GM23248 (cell line): ENCODE measurements at regions not wholly inside any gene's neighbourhood (a gene's known extent, or its start where the extent isn't known, plus 50 kb on each side); places are given as distances from the start of the nearest gene placed in this dataset.

Source experiments
- DNase-seq: peaks from one replicate; pipeline ENCODE4 v3.0.0-alpha.2; 2015
- H2AFZ ChIP-seq: fragments of 200-600 bp; sonication (generic); 2 replicates; pipeline ENCODE4 v1.6.1; 2016; ENCODE audit warnings: antibody characterized with exemption
- H3F3A ChIP-seq: fragments of 200-600 bp; sonication (generic); 2 replicates; pipeline ENCODE4 v1.6.1; 2016; ENCODE audit warnings: mild to moderate bottlenecking, antibody characterized with exemption, mixed run types; ENCODE audit not compliant: insufficient read depth
- H3K27ac ChIP-seq: fragments of 200-600 bp; sonication (generic); 2 replicates; pipeline ENCODE4 v1.5.1; 2016; ENCODE audit warnings: mild to moderate bottlenecking
- H3K27me3 ChIP-seq: fragments of 200-600 bp; sonication (generic); replicated peaks from 2 replicates; pipeline ENCODE4 v1.6.1; 2016; ENCODE audit warnings: mild to moderate bottlenecking; ENCODE audit not compliant: insufficient read depth
- H3K36me3 ChIP-seq: fragments of 200-600 bp; sonication (generic); 2 replicates; pipeline ENCODE4 v1.6.1; 2016; ENCODE audit warnings: low read depth, mild to moderate bottlenecking
- H3K4me1 ChIP-seq: fragments of 200-600 bp; sonication (generic); 2 replicates; pipeline ENCODE4 v1.6.1; 2016; ENCODE audit warnings: mild to moderate bottlenecking; ENCODE audit not compliant: insufficient read depth
- H3K4me2 ChIP-seq: fragments of 200-600 bp; sonication (generic); one replicate; pipeline ENCODE4 v1.6.1; 2016; ENCODE audit warnings: mild to moderate bottlenecking; ENCODE audit not compliant: unreplicated experiment
- H3K4me3 ChIP-seq: fragments of 200-600 bp; sonication (generic); 2 replicates; pipeline ENCODE4 v1.5.1; 2016; ENCODE audit warnings: mild to moderate bottlenecking
- H3K79me2 ChIP-seq: fragments of 200-600 bp; sonication (generic); 2 replicates; pipeline ENCODE4 v1.6.1; 2016; ENCODE audit warnings: mild to moderate bottlenecking; ENCODE audit not compliant: insufficient read depth
- H3K9ac ChIP-seq: fragments of 200-600 bp; sonication (generic); 2 replicates; pipeline ENCODE4 v1.6.1; 2016; ENCODE audit warnings: mild to moderate bottlenecking
- H3K9me2 ChIP-seq: fragments of 200-600 bp; sonication (generic); 2 replicates; pipeline ENCODE4 v1.6.1; 2016; ENCODE audit warnings: mixed run types, mild to moderate bottlenecking, moderate library complexity; ENCODE audit not compliant: insufficient read depth
- H3K9me3 ChIP-seq: fragments of 200-600 bp; sonication (generic); one replicate; pipeline ENCODE4 v1.6.1; 2017; ENCODE audit warnings: low read depth
- H4K20me1 ChIP-seq: fragments of 200-600 bp; sonication (generic); 2 replicates; pipeline ENCODE4 v1.6.0; 2016; ENCODE audit not compliant: insufficient read depth
- EZH2 ChIP-seq: fragments of 200-600 bp; sonication (generic); IDR thresholded peaks from 2 replicates; pipeline ENCODE4 v1.6.1; 2018; ENCODE audit warnings: antibody characterized with exemption, mild to moderate bottlenecking; ENCODE audit not compliant: insufficient read depth, poor library complexity, severe bottlenecking
- EZH2phosphoT487 ChIP-seq: fragments of 200-600 bp; sonication (generic); IDR thresholded peaks from 2 replicates; pipeline ENCODE4 v1.6.1; 2018; ENCODE audit warnings: antibody characterized with exemption, moderate library complexity, mild to moderate bottlenecking, low read depth; ENCODE audit not compliant: insufficient read depth
- WGBS, 2 experiments: methylation state at CpG; one replicate each; pipeline ENCODE4 v1.1.6; 2015 to 2017; ENCODE audit warnings: low lambda C conversion rate in 2 of 2, low coverage in 1 of 2; ENCODE audit errors: missing lambda C conversion rate in 2 of 2; 5-methylcytosine and 5-hydroxymethylcytosine counted together
- in situ Hi-C: fragments of 300-500 bp; cut with MboI; formaldehyde crosslinking; loops from 2 replicates; pipeline ENCODE4 v1.15.0; 2020

GRCh38 chr11:79705648-79706047, 264.8 kb upstream of the TENM4 start:
- TF ChIP-seq EZH2, result no peak
- TF ChIP-seq EZH2phosphoT487, result no peak
- Histone ChIP-seq H3K9me3 (peaks cover 3% of the 10 kb centered on the region), H3F3A (no peaks in the 10 kb centered on the region), H3K27me3 (no peaks in the 10 kb centered on the region), H4K20me1 (no peaks in the 10 kb centered on the region), H3K9ac (no peak overlapping the region), H3K27ac (no peak overlapping the region), H3K36me3 (no peaks in the 10 kb centered on the region), H3K4me1 (no peaks in the 10 kb centered on the region), H3K4me2 (no peak overlapping the region), H2AFZ (no peak overlapping the region), H3K4me3 (no peak overlapping the region), H3K9me2 (no peaks in the 10 kb centered on the region), H3K79me2 (no peaks in the 10 kb centered on the region)
- in situ Hi-C loops, result no loop called here
- 48 to 63% methylated on average over 5 of the region's 5 CpGs for WGBS, 2 experiments
- no peak for DNase-seq

- TF ChIP-seq EZH2phosphoT487 (no peak), EZH2 (no peak)
- Histone ChIP-seq H3K4me1 (no peaks in the 10 kb centered on the region), H4K20me1 (no peaks in the 10 kb centered on the region), H3K79me2 (no peaks in the 10 kb centered on the region), H3K36me3 (no peaks in the 10 kb centered on the region), H2AFZ (no peak overlapping the region), H3F3A (no peaks in the 10 kb centered on the region), H3K9me2 (no peaks in the 10 kb centered on the region), H3K4me2 (no peak overlapping the region), H3K9ac (no peak overlapping the region), H3K9me3 (peaks cover 3% of the 10 kb centered on the region), H3K27ac (no peak overlapping the region), H3K27me3 (no peaks in the 10 kb centered on the region), H3K4me3 (no peak overlapping the region)
- in situ Hi-C loops, result no loop called here
- WGBS, 2 experiments, result 55 to 63% methylated on average over 3 of the region's 3 CpGs
- no peak for DNase-seq
These were observed 261.5 kb upstream of the TENM4 start for GRCh38 chr11:79702303-79702702.

GRCh38 chr11:79699246-79699645, 258.4 kb upstream of the TENM4 start:
- no peaks in the 10 kb centered on the region for H3K36me3 ChIP-seq
- 3 to 15% methylated on average over 1 of the region's 1 CpG for WGBS, 2 experiments
- DNase-seq, result no peak

GRCh38 chr11:79697905-79698304, 257.1 kb upstream of the TENM4 start:
- Histone ChIP-seq H3K4me1 (no peaks in the 10 kb centered on the region), H3K27me3 (no peaks in the 10 kb centered on the region), H3F3A (no peaks in the 10 kb centered on the region), H3K4me3 (no peak overlapping the region), H3K36me3 (no peaks in the 10 kb centered on the region), H2AFZ (no peak overlapping the region), H3K9ac (no peak overlapping the region), H3K4me2 (no peak overlapping the region), H3K79me2 (no peaks in the 10 kb centered on the region), H4K20me1 (no peaks in the 10 kb centered on the region), H3K9me2 (no peaks in the 10 kb centered on the region), H3K27ac (no peak overlapping the region), H3K9me3 (peaks cover 3% of the 10 kb centered on the region)
- in situ Hi-C loops, result no loop called here
- TF ChIP-seq EZH2phosphoT487 (no peak), EZH2 (no peak)
- 23 to 27% methylated on average over 2 of the region's 2 CpGs for WGBS, 2 experiments
- no peak for DNase-seq

More at GRCh38 chr11:79699246-79699645, 258.4 kb upstream of the TENM4 start:
- Histone ChIP-seq H2AFZ (no peak overlapping the region), H3K9me3 (peaks cover 3% of the 10 kb centered on the region), H3F3A (no peaks in the 10 kb centered on the region), H3K9ac (no peak overlapping the region), H3K27ac (no peak overlapping the region), H3K4me2 (no peak overlapping the region), H3K79me2 (no peaks in the 10 kb centered on the region), H3K9me2 (no peaks in the 10 kb centered on the region), H3K4me3 (no peak overlapping the region), H4K20me1 (no peaks in the 10 kb centered on the region), H3K27me3 (no peaks in the 10 kb centered on the region), H3K4me1 (no peaks in the 10 kb centered on the region)
- in situ Hi-C loops, result no loop called here
- TF ChIP-seq EZH2 (no peak), EZH2phosphoT487 (no peak)

DNA sequence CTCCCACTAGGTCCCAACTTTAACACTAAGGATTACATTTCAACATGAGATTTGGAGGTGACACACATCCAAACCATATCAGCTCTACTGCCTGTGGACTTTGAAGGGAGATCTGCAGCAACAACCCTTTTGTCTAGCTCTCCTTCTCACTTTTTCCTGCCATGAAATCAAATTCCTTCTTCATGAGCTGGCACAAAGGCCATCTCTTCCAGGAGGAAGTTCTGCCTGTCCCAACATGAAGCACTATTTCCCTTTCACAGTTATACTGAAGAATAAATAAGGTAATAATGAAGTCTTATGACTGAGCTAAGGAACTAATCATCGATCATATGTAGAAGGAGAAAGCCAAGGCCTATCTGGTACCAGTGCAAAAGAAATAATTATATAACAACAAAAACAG, 253.5 kb upstream of the TENM4 start:
- H3K27me3 ChIP-seq, result no peaks in the 10 kb centered on the region

More for the DNA sequence above, 253.5 kb upstream of the TENM4 start:
- no peak overlapping the region for H3K27ac ChIP-seq
- no peaks in the 10 kb centered on the region for H3K79me2 ChIP-seq
- H3K4me2 ChIP-seq, result no peak overlapping the region
- no peaks in the 10 kb centered on the region for H3F3A ChIP-seq
- DNase-seq, result no peak
- H3K9ac ChIP-seq, result no peak overlapping the region
- in situ Hi-C loops, result no loop called here
- H3K4me3 ChIP-seq, result no peak overlapping the region
- no peaks in the 10 kb centered on the region for H3K36me3 ChIP-seq
- H3K9me3 ChIP-seq, result no peaks in the 10 kb centered on the region
- TF ChIP-seq EZH2phosphoT487, result no peak
- TF ChIP-seq EZH2, result no peak
- H3K9me2 ChIP-seq, result no peaks in the 10 kb centered on the region
- 11 to 15% methylated on average over 1 of the region's 1 CpG for WGBS, 2 experiments
- H2AFZ ChIP-seq, result no peak overlapping the region
- no peaks in the 10 kb centered on the region for H3K4me1 ChIP-seq
- H4K20me1 ChIP-seq, result no peaks in the 10 kb centered on the region
